GM19395 (cell line): ENCODE measurements at regions not wholly inside any gene's neighbourhood (a gene's known extent, or its start where the extent isn't known, plus 50 kb on each side); places are given as distances from the start of the nearest gene placed in this dataset.

Source experiments
- ATAC-seq: cut with Tn5 transposase; IDR thresholded peaks from one replicate; pipeline ENCODE4 v1.9.1; 2021; ENCODE audit warnings: mild to moderate bottlenecking, moderate library complexity; ENCODE audit not compliant: unreplicated experiment

GRCh38 chr6:37556881-37557644 is 57.4 kb upstream of the CCDC167 start:
- no peak for ATAC-seq

- ATAC-seq, result no peak
These were observed 55.5 kb upstream of the CCDC167 start for GRCh38 chr6:37555040-37555781.

GRCh38 chr6:37554480-37554819 is 54.8 kb upstream of the CCDC167 start:
- ATAC-seq, result no peak

- no peak for ATAC-seq
These were observed 52.6 kb upstream of the CCDC167 start for GRCh38 chr6:37552267-37552666.

GRCh38 chr6:37551867-37552266 is 52.2 kb upstream of the CCDC167 start:
- no peak for ATAC-seq

GRCh38 chr6:37551446-37551845 is 51.8 kb upstream of the CCDC167 start:
- no peak for ATAC-seq

- no peak for ATAC-seq
These were observed 51.3 kb upstream of the CCDC167 start for GRCh38 chr6:37551002-37551401.

- no peak for ATAC-seq
These were observed 50.6 kb upstream of the CCDC167 start for GRCh38 chr6:37550191-37550831.

GRCh38 chr6:37549558-37549957 is 49.9 kb upstream of the CCDC167 start:
- no peak for ATAC-seq
